NCI-H1105 (cell line): ENCODE measurements at regions not wholly inside any gene's neighbourhood (a gene's known extent, or its start where the extent isn't known, plus 50 kb on each side); places are given as distances from the start of the nearest gene placed in this dataset.
"Not testable (repeated sequence)": the region's sequence is repeated elsewhere in the genome, so short reads cannot be mapped to it uniquely, and the experiment has no call there.

Experiments
- DNase-seq: peaks from one replicate; lab custom pipeline; 2025; lab: John Stamatoyannopoulos, UW

- no peak for DNase-seq
These were observed 1040.5 kb upstream of the GYPC start for GRCh38 chr2:125615438-125615837.

GRCh38 chr2:125630377-125630776, 1025.6 kb upstream of the GYPC start:
- DNase-seq = no peak

GRCh38 chr2:125634662-125635061, 1021.3 kb upstream of the GYPC start:
- no peak for DNase-seq

DNA sequence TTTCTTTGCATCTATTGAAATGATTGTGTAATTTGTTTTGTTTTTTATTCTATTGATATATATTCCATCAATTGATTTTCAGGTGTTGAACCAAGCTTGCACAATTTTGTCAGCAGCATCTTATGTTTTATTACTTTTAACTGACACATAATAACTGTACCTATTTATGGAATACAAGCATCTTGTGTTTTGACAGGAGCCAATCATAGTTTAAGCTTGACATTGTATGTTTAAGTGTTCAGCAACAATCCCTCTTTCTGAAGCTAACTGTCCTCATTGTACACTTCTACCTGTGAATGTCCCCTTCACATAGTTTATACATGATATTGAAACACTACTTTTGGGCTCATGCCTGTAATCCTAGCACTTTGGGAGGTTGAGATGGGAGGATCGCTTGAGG, 1017.6 kb upstream of the GYPC start:
- no peak for DNase-seq

GRCh38 chr2:125642032-125642431, 1013.9 kb upstream of the GYPC start:
- DNase-seq = no peak

DNA sequence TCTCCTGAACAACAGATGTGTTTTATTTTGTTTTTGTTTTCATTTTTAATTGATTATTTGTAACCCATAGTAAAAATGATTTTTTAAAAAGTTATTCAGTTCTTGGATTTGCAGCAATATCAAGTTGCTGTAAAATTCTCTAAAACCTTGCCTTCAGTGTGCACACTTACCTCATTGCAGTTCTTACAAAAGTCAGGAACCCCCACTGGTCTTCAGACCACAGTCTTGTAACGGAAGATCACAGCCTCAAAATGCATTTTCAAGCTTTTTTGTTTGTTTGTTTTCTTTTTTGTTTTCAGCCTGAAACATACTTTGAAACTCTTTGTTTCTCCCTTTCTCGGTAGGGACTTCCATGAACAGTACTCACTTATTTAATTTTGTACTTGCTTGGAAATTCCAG, 1012.8 kb upstream of the GYPC start:
- DNase-seq = no peak

- DNase-seq = no peak
These were observed 1012.4 kb upstream of the GYPC start for GRCh38 chr2:125643585-125643984.

GRCh38 chr2:125644257-125644656, 1011.7 kb upstream of the GYPC start:
- DNase-seq = no peak

DNA sequence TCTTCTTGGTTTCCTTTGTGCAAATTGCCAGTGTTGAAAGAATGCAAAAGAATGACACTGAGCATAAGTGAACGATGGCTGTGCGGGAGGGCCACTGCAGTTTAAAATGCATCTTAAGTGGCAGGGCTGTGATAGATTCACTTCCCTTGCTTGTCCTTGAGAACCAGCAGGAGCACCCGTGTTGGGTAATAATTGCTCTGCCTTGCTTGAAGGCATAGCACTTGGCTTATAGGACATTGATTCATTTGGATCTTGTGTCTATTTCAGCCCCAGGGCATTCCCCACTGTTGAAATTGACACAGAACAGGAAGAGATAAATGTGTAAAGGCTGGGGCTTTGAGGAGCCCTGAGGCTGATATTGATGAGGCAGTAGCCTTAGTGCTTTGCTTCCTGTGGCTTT, 1003.7 kb upstream of the GYPC start:
- no peak for DNase-seq

GRCh38 chr2:125654226-125654625, 1001.7 kb upstream of the GYPC start:
- no peak for DNase-seq

DNA sequence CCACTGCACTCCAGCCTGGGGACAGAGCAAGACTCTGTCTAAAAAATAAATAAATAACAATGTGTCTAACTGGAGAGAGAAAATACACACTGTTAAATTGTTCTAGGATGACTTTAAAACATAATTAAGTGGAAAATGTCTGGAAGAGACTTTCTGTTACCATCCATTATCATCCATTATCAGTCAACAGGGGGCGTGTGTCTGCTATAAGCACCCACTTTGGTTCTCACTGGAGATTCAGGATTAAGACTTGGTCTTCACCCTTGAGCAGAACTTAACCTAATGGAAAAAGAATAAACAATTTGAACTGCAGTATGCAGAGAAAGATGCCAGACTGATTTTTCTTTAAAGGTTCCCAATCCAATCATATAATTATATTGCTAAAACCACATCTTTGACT, 999.8 kb upstream of the GYPC start:
- DNase-seq = no peak

DNA sequence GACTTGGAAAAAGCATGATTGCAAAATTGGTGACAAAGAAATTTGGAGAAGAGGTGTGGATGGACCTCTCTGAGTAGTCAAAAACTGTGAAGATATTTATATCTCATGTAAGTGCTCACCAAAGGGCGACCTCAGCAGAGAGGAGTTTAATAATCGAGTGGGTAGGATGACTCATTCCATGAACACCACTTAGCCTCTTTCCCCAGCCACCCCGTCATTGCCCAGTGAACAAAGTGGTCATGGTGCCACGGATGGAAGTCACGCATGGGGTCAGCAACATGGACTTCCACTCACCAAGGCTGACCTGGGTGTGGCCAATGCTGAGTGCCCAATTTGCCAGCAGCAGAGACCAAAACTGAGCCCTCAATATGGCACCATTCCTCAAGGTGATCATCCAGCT, 997.4 kb upstream of the GYPC start:
- DNase-seq = no peak

DNA sequence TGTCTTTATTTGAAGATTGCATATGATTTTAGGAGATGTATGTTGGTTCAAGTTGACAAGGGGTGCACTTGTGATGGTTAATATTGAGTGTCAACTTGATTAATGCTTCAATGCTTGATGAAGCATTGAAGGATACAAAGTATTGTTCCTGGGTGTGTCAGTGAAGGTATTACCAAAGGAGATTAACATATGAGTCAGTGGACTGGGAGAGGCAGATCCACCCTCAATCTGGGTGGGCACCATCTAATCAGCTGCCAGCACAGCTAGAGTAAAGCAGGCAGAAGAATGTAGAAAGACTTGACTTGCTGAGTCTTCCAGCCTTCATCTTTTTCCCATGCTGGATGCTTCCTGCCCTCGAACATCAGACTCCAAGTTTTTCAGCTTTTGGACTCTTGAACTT, 995.6 kb upstream of the GYPC start:
- not testable (repeated sequence) for DNase-seq

GRCh38 chr2:125667630-125668029, 988.3 kb upstream of the GYPC start:
- no peak for DNase-seq

DNA sequence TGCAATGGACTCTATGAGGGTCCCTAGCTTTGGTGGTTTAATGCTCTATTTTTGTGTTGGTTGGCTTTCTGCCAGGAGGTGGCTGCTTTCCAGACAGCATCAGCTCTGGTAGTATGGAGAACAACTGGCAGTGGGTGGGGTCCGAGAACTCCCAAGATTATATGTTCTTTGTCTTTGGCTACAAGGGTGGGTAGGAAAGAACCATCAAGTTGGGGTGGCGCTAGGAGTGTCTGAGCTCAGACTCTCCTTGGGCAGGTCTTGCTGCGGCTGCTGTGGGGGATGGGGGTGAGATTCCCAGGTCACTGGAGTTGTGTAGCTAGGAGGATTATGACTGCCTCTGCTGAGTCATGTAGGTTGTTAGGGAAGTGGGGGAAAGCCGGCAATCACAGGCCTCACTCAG, 976.1 kb upstream of the GYPC start:
- DNase-seq = no peak

GRCh38 chr2:125680809-125681208, 975.1 kb upstream of the GYPC start:
- no peak for DNase-seq

GRCh38 chr2:125681576-125681975, 974.4 kb upstream of the GYPC start:
- DNase-seq = no peak

DNA sequence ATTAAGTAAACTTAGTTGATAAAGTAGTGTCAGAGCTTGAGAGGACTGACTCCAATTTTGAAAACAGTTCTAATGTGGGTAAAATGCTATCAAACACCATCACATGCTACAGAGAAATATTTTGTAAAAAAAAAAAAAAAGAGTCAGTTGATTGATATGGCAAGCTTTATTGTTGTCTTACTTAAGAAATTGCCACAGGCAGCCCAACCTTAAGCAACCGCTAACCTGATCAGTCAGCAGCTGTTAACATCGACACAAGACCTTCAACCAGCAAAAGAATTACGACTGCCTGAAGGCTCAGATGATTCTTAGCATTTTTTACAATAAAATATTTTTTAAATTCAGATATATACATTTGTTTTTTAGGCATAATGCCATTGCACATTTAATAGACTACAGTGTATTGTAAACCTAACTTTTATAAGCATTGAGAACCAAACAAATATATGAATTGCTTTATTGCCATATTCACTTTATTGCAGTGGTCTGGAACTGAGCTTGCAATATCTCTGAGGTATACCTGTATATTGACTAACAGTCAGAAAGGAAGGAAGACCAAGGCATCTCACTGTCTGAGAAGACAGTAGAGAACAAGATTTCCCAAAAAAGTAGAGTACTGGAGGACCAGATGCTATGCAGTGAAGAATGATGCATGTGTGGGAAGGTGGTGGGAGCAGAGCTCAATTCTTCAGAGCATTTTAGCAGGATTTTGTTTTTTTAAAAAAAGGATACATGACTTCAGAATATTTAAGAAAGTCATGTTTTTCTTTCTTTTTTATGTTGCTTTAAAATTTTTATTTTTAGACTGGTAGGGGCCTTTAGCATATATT, 973.8 kb upstream of the GYPC start:
- DNase-seq = no peak

DNA sequence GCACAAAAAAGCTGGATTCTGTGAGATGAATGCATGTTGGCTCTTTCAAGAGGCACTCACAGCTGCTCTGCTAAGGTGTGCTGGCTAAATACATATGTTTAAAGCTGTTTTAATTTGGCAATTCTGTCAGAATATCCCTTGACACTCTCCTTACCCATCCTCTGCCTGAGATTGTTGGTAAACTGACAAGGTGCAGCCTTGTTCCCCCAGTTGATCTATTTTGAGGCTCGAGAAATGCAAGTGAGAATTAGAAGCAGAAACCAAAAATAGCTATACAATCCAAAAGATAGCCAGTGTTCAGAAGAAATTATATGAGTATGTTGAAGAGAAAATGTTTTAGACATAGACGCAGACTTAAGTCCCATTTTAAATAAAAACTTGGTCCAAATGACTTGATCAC, 971.7 kb upstream of the GYPC start:
- no peak for DNase-seq

DNA sequence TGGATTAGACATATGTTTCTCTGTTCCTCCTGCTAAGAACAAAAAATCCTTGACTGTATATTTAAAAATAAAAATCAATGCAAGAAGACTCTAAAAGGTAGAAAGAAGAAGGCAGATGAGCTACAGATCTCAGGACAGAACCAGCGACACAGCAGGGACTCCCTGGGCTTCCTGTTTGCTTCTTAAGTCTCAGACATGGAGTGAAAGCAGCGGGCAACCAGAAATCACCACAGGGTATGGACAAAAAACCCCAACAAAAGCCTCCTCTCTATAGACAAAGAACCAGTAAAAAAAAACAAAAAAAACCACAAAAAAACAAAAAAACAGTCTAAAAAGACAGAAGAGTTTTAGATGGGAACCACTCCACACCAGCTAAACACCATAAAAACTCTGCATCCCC, 971.0 kb upstream of the GYPC start:
- no peak for DNase-seq

DNA sequence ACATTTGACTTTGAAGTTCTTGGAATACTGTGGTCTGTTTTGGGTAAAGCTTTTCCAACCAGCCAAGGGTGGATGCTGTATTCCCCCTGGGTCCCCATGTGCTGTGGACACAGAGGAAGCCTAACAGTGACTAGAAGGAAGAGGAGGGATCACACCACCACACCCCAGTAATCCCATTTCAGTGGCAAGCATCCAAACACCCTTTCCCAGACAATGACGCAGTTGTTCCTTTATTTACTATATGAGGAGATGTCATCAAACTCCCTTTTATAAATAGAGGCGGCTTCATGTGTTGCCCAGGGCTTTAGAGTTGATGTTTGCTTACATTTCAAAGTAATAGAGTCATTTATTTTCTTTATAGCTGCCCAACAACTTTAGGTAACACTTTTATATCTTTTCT, 959.4 kb upstream of the GYPC start:
- DNase-seq = no peak

DNA sequence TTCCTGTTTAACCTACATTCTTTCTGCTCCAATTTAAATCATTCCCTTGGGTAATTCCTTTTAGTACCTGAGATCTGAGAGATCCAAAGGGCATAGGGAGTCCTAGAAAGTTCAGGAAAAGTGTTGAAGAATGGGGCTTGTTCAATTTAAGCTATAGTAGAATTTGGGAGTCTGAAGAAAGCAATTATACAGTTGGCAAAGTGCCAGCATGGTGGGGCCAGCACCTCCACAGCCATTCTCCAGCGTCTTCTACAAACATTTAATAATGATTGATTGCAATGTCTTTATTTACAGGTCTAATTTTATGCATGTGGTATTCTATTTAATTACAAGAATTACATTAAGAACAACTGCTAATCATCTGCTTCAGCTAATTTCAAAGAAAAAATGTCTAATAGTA, 957.7 kb upstream of the GYPC start:
- no peak for DNase-seq

- DNase-seq = no peak
These were observed 954.9 kb upstream of the GYPC start for GRCh38 chr2:125701070-125701469.

GRCh38 chr2:125707611-125708010, 948.3 kb upstream of the GYPC start:
- no peak for DNase-seq
